ENCODE measurements at regions not wholly inside any gene's neighbourhood (a gene's known extent, or its start where the extent isn't known, plus 50 kb on each side); places are given as distances from the start of the nearest gene placed in this dataset.
A peak's percentile ranks its signal among the peaks of the same experiment; 100 is the strongest.

- ATAC-seq (no peak), DNase-seq (no peak)
- Mint-ChIP-seq H3K27me3 (peaks cover 9 to 50% (median 21%) of the 10 kb centered on the region in 5 donors), H3K36me3 (peaks cover 0 to 9% (median 3%) of the 10 kb centered on the region in 3 donors), H3K9me3 (peaks cover 0 to 7% (median 0%) of the 10 kb centered on the region in 9 donors), H3K4me1 (peaks cover 0 to 2% (median 0%) of the 10 kb centered on the region in 4 donors), H3K4me3 (no peak overlapping the region), H3K27ac (no peak overlapping the region)
- POLR2A ChIA-PET = no interaction called here
These were observed 62.4 kb upstream of the TWIST2 start for GRCh38 chr2:238785528-238785860.

GRCh38 chr2:238786379-238786778 lies 61.5 kb upstream of the TWIST2 start:
- no peak for ATAC-seq
- no peak for DNase-seq
- Mint-ChIP-seq H3K4me3 (no peak overlapping the region), H3K27ac (no peak overlapping the region), H3K9me3 (peaks cover 0 to 4% (median 0%) of the 10 kb centered on the region in 9 donors), H3K4me1 (peaks cover 0 to 2% (median 0%) of the 10 kb centered on the region in 4 donors), H3K27me3 (peaks cover 6 to 48% (median 16%) of the 10 kb centered on the region in 5 donors), H3K36me3 (peaks cover 0 to 9% (median 3%) of the 10 kb centered on the region in 3 donors)
- POLR2A ChIA-PET = no interaction called here

- POLR2A ChIA-PET = no interaction called here
- Mint-ChIP-seq H3K27me3 (peaks cover 6 to 46% (median 15%) of the 10 kb centered on the region in 5 donors), H3K27ac (no peak overlapping the region), H3K9me3 (peaks cover 0 to 4% (median 0%) of the 10 kb centered on the region in 9 donors), H3K36me3 (peaks cover 0 to 9% (median 3%) of the 10 kb centered on the region in 3 donors), H3K4me3 (no peak overlapping the region), H3K4me1 (peaks cover 0 to 2% (median 0%) of the 10 kb centered on the region in 4 donors)
- ATAC-seq (no peak), DNase-seq (no peak)
These were observed 60.9 kb upstream of the TWIST2 start for GRCh38 chr2:238786792-238787490.

GRCh38 chr2:238787501-238787900 lies 60.4 kb upstream of the TWIST2 start:
- Mint-ChIP-seq H3K27me3 (peaks cover 6 to 46% (median 15%) of the 10 kb centered on the region in 5 donors), H3K4me3 (no peak overlapping the region), H3K9me3 (peaks cover 0 to under 1% (median 0%) of the 10 kb centered on the region in 9 donors), H3K4me1 (peaks cover 0 to 2% (median 0%) of the 10 kb centered on the region in 4 donors), H3K36me3 (peaks cover 0 to 4% (median 0%) of the 10 kb centered on the region in 3 donors), H3K27ac (no peak overlapping the region)
- POLR2A ChIA-PET = no interaction called here
- ATAC-seq = no peak
- DNase-seq = no peak

GRCh38 chr2:238789317-238789806 lies 58.5 kb upstream of the TWIST2 start:
- peaks cover 0 to 2% (median 0%) of the 10 kb centered on the region in 4 donors for H3K4me1 Mint-ChIP-seq
- POLR2A ChIA-PET = no interaction called here
- H3K4me3 Mint-ChIP-seq = no peak overlapping the region
- no peak overlapping the region for H3K27ac Mint-ChIP-seq
- ATAC-seq (no peak), DNase-seq (no peak)
- no peaks in the 10 kb centered on the region for H3K36me3 Mint-ChIP-seq
- peaks cover 4 to 37% (median 15%) of the 10 kb centered on the region in 5 donors for H3K27me3 Mint-ChIP-seq
- no peaks in the 10 kb centered on the region for H3K9me3 Mint-ChIP-seq

GRCh38 chr2:238790126-238790832 lies 57.6 kb upstream of the TWIST2 start:
- Mint-ChIP-seq H3K27ac (no peak overlapping the region), H3K27me3 (peaks cover 2 to 33% (median 15%) of the 10 kb centered on the region in 5 donors), H3K4me3 (no peak overlapping the region), H3K36me3 (no peaks in the 10 kb centered on the region), H3K4me1 (no peaks in the 10 kb centered on the region), H3K9me3 (no peaks in the 10 kb centered on the region)
- ATAC-seq = no peak
- POLR2A ChIA-PET = no interaction called here
- DNase-seq = no peak

GRCh38 chr2:238790833-238791230 lies 57.1 kb upstream of the TWIST2 start:
- DNase-seq = no peak
- Mint-ChIP-seq H3K27me3 (peaks cover 2 to 28% (median 15%) of the 10 kb centered on the region in 5 donors), H3K27ac (peak overlapping the region in 1 of 10 donors; percentile 43), H3K4me3 (no peak overlapping the region), H3K9me3 (no peaks in the 10 kb centered on the region), H3K36me3 (no peaks in the 10 kb centered on the region), H3K4me1 (no peaks in the 10 kb centered on the region)
- no peak for ATAC-seq
- POLR2A ChIA-PET = no interaction called here

GRCh38 chr2:238791354-238791753 lies 56.5 kb upstream of the TWIST2 start:
- DNase-seq = no peak
- no peaks in the 10 kb centered on the region for H3K36me3 Mint-ChIP-seq
- H3K27ac Mint-ChIP-seq = no peak overlapping the region
- no peak for ATAC-seq
- H3K4me1 Mint-ChIP-seq = no peaks in the 10 kb centered on the region
- no peaks in the 10 kb centered on the region for H3K9me3 Mint-ChIP-seq
- H3K4me3 Mint-ChIP-seq = no peak overlapping the region
- POLR2A ChIA-PET = no interaction called here
- H3K27me3 Mint-ChIP-seq = peaks cover 2 to 25% (median 11%) of the 10 kb centered on the region in 5 donors

- H3K27ac Mint-ChIP-seq = no peak overlapping the region
- DNase-seq = no peak
- peaks cover 5 to 32% (median 8%) of the 10 kb centered on the region in 5 donors for H3K27me3 Mint-ChIP-seq
- no peak overlapping the region for H3K4me3 Mint-ChIP-seq
- H3K4me1 Mint-ChIP-seq = no peaks in the 10 kb centered on the region
- no peak for ATAC-seq
- no peaks in the 10 kb centered on the region for H3K9me3 Mint-ChIP-seq
- POLR2A ChIA-PET = interaction anchor here (0.7 kb wide), 1 partner anchor 330 kb away, joined by 7 read pairs; no protein-coding TSS in a partner anchor
- no peaks in the 10 kb centered on the region for H3K36me3 Mint-ChIP-seq
These were observed 54.6 kb upstream of the TWIST2 start for GRCh38 chr2:238793306-238793705.

- Mint-ChIP-seq H3K36me3 (no peaks in the 10 kb centered on the region), H3K27me3 (peaks cover 6 to 34% (median 10%) of the 10 kb centered on the region in 5 donors)
These were observed 54.0 kb upstream of the TWIST2 start for GRCh38 chr2:238793801-238794449.

GRCh38 chr2:238796223-238796885 lies 51.5 kb upstream of the TWIST2 start:
- no peaks in the 10 kb centered on the region for H3K9me3 Mint-ChIP-seq
- DNase-seq (no peak), ATAC-seq (no peak)
- no peak overlapping the region for H3K4me3 Mint-ChIP-seq
- peak overlapping the region in 1 of 10 donors; percentile 38 for H3K27ac Mint-ChIP-seq
- no peaks in the 10 kb centered on the region for H3K36me3 Mint-ChIP-seq
- peaks cover 6 to 44% (median 11%) of the 10 kb centered on the region in 5 donors for H3K27me3 Mint-ChIP-seq
- H3K4me1 Mint-ChIP-seq = no peaks in the 10 kb centered on the region
- POLR2A ChIA-PET = no interaction called here

More at GRCh38 chr2:238793801-238794449, 54.0 kb upstream of the TWIST2 start:
- no peak for ATAC-seq
- Mint-ChIP-seq H3K4me3 (no peak overlapping the region), H3K9me3 (no peaks in the 10 kb centered on the region), H3K27ac (no peak overlapping the region), H3K4me1 (no peaks in the 10 kb centered on the region)
- no peak for DNase-seq
- POLR2A ChIA-PET = no interaction called here

GRCh38 chr2:238797537-238797936 lies 50.3 kb upstream of the TWIST2 start:
- POLR2A ChIA-PET = no interaction called here

More at GRCh38 chr2:238797537-238797936, 50.3 kb upstream of the TWIST2 start:
- DNase-seq (no peak), ATAC-seq (no peak)
- Mint-ChIP-seq H3K27ac (no peak overlapping the region), H3K9me3 (no peaks in the 10 kb centered on the region), H3K4me1 (no peaks in the 10 kb centered on the region), H3K27me3 (peaks cover 12 to 55% (median 15%) of the 10 kb centered on the region in 5 donors), H3K4me3 (no peak overlapping the region), H3K36me3 (no peaks in the 10 kb centered on the region)

All from naive thymus-derived CD8-positive, alpha-beta T cell (primary cell).